ENCODE measurements at regions not wholly inside any gene's neighbourhood (a gene's known extent, or its start where the extent isn't known, plus 50 kb on each side); places are given as distances from the start of the nearest gene placed in this dataset.

DNA sequence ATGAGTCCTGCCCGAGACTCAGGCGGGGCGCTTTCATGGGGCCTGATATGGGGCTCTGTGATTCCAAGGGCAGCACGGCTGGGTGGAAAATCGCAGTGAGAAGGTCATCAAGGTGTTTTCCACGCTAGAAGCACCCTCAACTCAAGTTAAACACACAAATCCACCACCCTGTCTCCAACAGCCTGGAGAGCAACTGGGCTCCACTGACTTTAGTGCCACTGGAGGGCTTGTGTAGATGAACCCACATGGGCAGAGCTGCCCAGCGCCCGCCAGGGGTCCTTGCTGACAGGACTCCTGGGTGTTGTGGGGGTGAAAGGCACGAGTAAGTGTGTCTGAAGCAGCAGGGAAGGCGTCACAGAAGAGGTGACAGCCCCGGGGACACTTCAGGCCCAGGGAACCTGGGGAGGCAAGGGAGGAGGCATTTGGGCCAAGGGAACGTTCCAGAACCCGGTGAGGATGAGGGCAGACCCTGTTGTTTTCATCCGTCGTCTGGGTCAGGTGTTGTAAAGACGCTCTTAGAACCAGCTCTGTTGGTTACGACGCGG lies 51.8 kb upstream of the CTDP1 start:
- Histone ChIP-seq H3K4me1 (ENCODE audit: control insufficient read depth in 4 of 4, insufficient read depth in 4 of 4, low read length in 3 of 4) (no peaks in the 10 kb centered on the region), H3K9ac (ENCODE audit: low read depth in 1 of 2, low read length in 2 of 2) (no peak overlapping the region), H3K27me3 (ENCODE audit: control insufficient read depth in 4 of 4, insufficient read depth in 4 of 4, low read length in 3 of 4) (peaks cover 0 to 4% (median 0%) of the 10 kb centered on the region in 4 donors), H3K9me3 (ENCODE audit: control insufficient read depth in 4 of 4, low read length in 3 of 4) (no peaks in the 10 kb centered on the region), H3K36me3 (ENCODE audit: control insufficient read depth in 4 of 4, insufficient read depth in 3 of 4, low read depth in 1 of 4, low read length in 3 of 4) (no peaks in the 10 kb centered on the region), H3K27ac (ENCODE audit: low read depth in 1 of 2, low read length in 2 of 2) (no peak overlapping the region), H3K4me3 (ENCODE audit: low read depth in 1 of 3, low read length in 3 of 3) (no peak overlapping the region)
- TF ChIP-seq, protein P1, sequence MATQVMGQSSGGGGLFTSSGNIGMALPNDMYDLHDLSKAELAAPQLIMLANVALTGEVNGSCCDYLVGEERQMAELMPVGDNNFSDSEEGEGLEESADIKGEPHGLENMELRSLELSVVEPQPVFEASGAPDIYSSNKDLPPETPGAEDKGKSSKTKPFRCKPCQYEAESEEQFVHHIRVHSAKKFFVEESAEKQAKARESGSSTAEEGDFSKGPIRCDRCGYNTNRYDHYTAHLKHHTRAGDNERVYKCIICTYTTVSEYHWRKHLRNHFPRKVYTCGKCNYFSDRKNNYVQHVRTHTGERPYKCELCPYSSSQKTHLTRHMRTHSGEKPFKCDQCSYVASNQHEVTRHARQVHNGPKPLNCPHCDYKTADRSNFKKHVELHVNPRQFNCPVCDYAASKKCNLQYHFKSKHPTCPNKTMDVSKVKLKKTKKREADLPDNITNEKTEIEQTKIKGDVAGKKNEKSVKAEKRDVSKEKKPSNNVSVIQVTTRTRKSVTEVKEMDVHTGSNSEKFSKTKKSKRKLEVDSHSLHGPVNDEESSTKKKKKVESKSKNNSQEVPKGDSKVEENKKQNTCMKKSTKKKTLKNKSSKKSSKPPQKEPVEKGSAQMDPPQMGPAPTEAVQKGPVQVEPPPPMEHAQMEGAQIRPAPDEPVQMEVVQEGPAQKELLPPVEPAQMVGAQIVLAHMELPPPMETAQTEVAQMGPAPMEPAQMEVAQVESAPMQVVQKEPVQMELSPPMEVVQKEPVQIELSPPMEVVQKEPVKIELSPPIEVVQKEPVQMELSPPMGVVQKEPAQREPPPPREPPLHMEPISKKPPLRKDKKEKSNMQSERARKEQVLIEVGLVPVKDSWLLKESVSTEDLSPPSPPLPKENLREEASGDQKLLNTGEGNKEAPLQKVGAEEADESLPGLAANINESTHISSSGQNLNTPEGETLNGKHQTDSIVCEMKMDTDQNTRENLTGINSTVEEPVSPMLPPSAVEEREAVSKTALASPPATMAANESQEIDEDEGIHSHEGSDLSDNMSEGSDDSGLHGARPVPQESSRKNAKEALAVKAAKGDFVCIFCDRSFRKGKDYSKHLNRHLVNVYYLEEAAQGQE (IDR thresholded peaks at IDR 0.05), result no peak
- TF ChIP-seq FOXA1 (IDR thresholded peaks at IDR 0.05) (no peak), YY1 (IDR thresholded peaks at IDR 0.05) (no peak), EGR1 (IDR thresholded peaks at IDR 0.05; ENCODE audit: low read depth in 2 of 2) (no peak), HNF4G (IDR thresholded peaks at IDR 0.05) (no peak), RAD21 (IDR thresholded peaks at IDR 0.05) (no peak), NR2F2 (IDR thresholded peaks at IDR 0.05) (no peak), FOXA2 (IDR thresholded peaks at IDR 0.05) (no peak), HNF4A (conservative IDR thresholded peaks at IDR 0.05) (no peak), JUND (IDR thresholded peaks at IDR 0.05) (no peak), TAF1 (conservative IDR thresholded peaks at IDR 0.05) (no peak), SP1 (IDR thresholded peaks at IDR 0.05) (no peak)
- TF ChIP-seq, protein P2, sequence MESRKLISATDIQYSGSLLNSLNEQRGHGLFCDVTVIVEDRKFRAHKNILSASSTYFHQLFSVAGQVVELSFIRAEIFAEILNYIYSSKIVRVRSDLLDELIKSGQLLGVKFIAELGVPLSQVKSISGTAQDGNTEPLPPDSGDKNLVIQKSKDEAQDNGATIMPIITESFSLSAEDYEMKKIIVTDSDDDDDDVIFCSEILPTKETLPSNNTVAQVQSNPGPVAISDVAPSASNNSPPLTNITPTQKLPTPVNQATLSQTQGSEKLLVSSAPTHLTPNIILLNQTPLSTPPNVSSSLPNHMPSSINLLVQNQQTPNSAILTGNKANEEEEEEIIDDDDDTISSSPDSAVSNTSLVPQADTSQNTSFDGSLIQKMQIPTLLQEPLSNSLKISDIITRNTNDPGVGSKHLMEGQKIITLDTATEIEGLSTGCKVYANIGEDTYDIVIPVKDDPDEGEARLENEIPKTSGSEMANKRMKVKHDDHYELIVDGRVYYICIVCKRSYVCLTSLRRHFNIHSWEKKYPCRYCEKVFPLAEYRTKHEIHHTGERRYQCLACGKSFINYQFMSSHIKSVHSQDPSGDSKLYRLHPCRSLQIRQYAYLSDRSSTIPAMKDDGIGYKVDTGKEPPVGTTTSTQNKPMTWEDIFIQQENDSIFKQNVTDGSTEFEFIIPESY (IDR thresholded peaks at IDR 0.05), result no peak
- TF ChIP-seq, protein P3, sequence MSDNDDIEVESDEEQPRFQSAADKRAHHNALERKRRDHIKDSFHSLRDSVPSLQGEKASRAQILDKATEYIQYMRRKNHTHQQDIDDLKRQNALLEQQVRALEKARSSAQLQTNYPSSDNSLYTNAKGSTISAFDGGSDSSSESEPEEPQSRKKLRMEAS (IDR thresholded peaks at IDR 0.05), result no peak
- TF ChIP-seq, protein P4, sequence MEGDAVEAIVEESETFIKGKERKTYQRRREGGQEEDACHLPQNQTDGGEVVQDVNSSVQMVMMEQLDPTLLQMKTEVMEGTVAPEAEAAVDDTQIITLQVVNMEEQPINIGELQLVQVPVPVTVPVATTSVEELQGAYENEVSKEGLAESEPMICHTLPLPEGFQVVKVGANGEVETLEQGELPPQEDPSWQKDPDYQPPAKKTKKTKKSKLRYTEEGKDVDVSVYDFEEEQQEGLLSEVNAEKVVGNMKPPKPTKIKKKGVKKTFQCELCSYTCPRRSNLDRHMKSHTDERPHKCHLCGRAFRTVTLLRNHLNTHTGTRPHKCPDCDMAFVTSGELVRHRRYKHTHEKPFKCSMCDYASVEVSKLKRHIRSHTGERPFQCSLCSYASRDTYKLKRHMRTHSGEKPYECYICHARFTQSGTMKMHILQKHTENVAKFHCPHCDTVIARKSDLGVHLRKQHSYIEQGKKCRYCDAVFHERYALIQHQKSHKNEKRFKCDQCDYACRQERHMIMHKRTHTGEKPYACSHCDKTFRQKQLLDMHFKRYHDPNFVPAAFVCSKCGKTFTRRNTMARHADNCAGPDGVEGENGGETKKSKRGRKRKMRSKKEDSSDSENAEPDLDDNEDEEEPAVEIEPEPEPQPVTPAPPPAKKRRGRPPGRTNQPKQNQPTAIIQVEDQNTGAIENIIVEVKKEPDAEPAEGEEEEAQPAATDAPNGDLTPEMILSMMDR (IDR thresholded peaks at IDR 0.05; ENCODE audit: low read depth, low read length, missing input control), result no peak
- TF ChIP-seq, protein P5, sequence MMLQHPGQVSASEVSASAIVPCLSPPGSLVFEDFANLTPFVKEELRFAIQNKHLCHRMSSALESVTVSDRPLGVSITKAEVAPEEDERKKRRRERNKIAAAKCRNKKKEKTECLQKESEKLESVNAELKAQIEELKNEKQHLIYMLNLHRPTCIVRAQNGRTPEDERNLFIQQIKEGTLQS (IDR thresholded peaks at IDR 0.05), result no peak
- no peak for DNase-seq (ENCODE audit: low spot score)
- WGBS, result 85% methylated on average over 19 of the region's 19 CpGs

Measured in liver (tissue), 8 donors.